Medulla oblongata (tissue), 1 donor: ENCODE measurements at regions not wholly inside any gene's neighbourhood (a gene's known extent, or its start where the extent isn't known, plus 50 kb on each side); places are given as distances from the start of the nearest gene placed in this dataset.
"Not testable (repeated sequence)": the region's sequence is repeated elsewhere in the genome, so short reads cannot be mapped to it uniquely, and the experiment has no call there.

Experiments used
- DNase-seq: peaks from one replicate; pipeline ENCODE4 v3.0.0-alpha.2; 2015; ENCODE audit errors: extremely low spot score

- no peak for DNase-seq
Observed at GRCh38 chr18:59801576-59801975, 98.2 kb upstream of the PMAIP1 start.

GRCh38 chr18:59800897-59801296, 98.9 kb upstream of the PMAIP1 start:
- no peak for DNase-seq

GRCh38 chr18:59799383-59800015, 100.3 kb upstream of the PMAIP1 start:
- no peak for DNase-seq

- DNase-seq = no peak
Observed at GRCh38 chr18:59795882-59796281, 98.7 kb upstream of the CCBE1 start.

- DNase-seq = no peak
Observed at GRCh38 chr18:59792353-59792752, 95.1 kb upstream of the CCBE1 start.

- not testable (repeated sequence) for DNase-seq
Observed at GRCh38 chr18:59790346-59790936, 93.2 kb upstream of the CCBE1 start.

GRCh38 chr18:59788791-59789106, 91.5 kb upstream of the CCBE1 start:
- DNase-seq = no peak

GRCh38 chr18:59787998-59788790, 91.0 kb upstream of the CCBE1 start:
- no peak for DNase-seq

- DNase-seq = no peak
Observed at GRCh38 chr18:59784694-59785093, 87.5 kb upstream of the CCBE1 start.

GRCh38 chr18:59783138-59783537, 85.9 kb upstream of the CCBE1 start:
- peak; percentile 11 for DNase-seq

GRCh38 chr18:59779979-59780378, 82.8 kb upstream of the CCBE1 start:
- no peak for DNase-seq

GRCh38 chr18:59778434-59778833, 81.2 kb upstream of the CCBE1 start:
- no peak for DNase-seq

- DNase-seq = no peak
Observed at GRCh38 chr18:59777636-59778035, 80.4 kb upstream of the CCBE1 start.

GRCh38 chr18:59769129-59769865, 72.1 kb upstream of the CCBE1 start:
- DNase-seq = no peak

- no peak for DNase-seq
Observed at GRCh38 chr18:59768409-59768808, 71.2 kb upstream of the CCBE1 start.

GRCh38 chr18:59767732-59768131, 70.5 kb upstream of the CCBE1 start:
- no peak for DNase-seq

GRCh38 chr18:59765343-59765742, 68.1 kb upstream of the CCBE1 start:
- DNase-seq = no peak

GRCh38 chr18:59764281-59764680, 67.1 kb upstream of the CCBE1 start:
- no peak for DNase-seq

GRCh38 chr18:59763541-59764136, 66.4 kb upstream of the CCBE1 start:
- no peak for DNase-seq

- DNase-seq = no peak
Observed at GRCh38 chr18:59760619-59761600, 63.7 kb upstream of the CCBE1 start.

- no peak for DNase-seq
Observed at GRCh38 chr18:59760212-59760611, 63.0 kb upstream of the CCBE1 start.
